Middle frontal gyrus (tissue), 1 donor: ENCODE measurements at regions not wholly inside any gene's neighbourhood (a gene's known extent, or its start where the extent isn't known, plus 50 kb on each side); places are given as distances from the start of the nearest gene placed in this dataset.
"Not testable (repeated sequence)": the region's sequence is repeated elsewhere in the genome, so short reads cannot be mapped to it uniquely, and the experiment has no call there.

Source experiments
- DNase-seq: peaks from one replicate; pipeline ENCODE4 v3.0.0-alpha.2; 2015; ENCODE audit warnings: low spot score; ENCODE audit errors: extremely low spot score

GRCh38 chr4:29336861-29337260 lies 1383.3 kb upstream of the PCDH7 start:
- DNase-seq, result no peak

- no peak for DNase-seq
Observed at GRCh38 chr4:29372971-29373370, 1347.2 kb upstream of the PCDH7 start.

GRCh38 chr4:29375716-29376115 lies 1344.5 kb upstream of the PCDH7 start:
- no peak for DNase-seq

GRCh38 chr4:29378237-29378636 lies 1341.9 kb upstream of the PCDH7 start:
- not testable (repeated sequence) for DNase-seq

- no peak for DNase-seq
Observed at GRCh38 chr4:29390921-29391320, 1329.2 kb upstream of the PCDH7 start.

GRCh38 chr4:29405116-29405515 lies 1315.1 kb upstream of the PCDH7 start:
- no peak for DNase-seq

- no peak for DNase-seq
Observed at GRCh38 chr4:29415771-29416170, 1304.4 kb upstream of the PCDH7 start.

GRCh38 chr4:29423836-29424721 lies 1296.1 kb upstream of the PCDH7 start:
- no peak for DNase-seq

GRCh38 chr4:29453303-29453820 lies 1266.8 kb upstream of the PCDH7 start:
- no peak for DNase-seq

GRCh38 chr4:29459926-29460325 lies 1260.2 kb upstream of the PCDH7 start:
- DNase-seq, result no peak

- no peak for DNase-seq
Observed at GRCh38 chr4:29467044-29467717, 1253.0 kb upstream of the PCDH7 start.
